Natural killer cell (primary cell): ENCODE measurements at regions not wholly inside any gene's neighbourhood (a gene's known extent, or its start where the extent isn't known, plus 50 kb on each side); places are given as distances from the start of the nearest gene placed in this dataset.

Experiments
- ATAC-seq, 3 donors: fragments of 150-1000 bp in 2 of 3; fragments of 200-7000 bp in 1 of 3; cut with Tn5 transposase; 1 replicate in 1 of 3; 2 replicates in 2 of 3; pipeline ENCODE4 v1.10.0; 2021; ENCODE audit warnings: mild to moderate bottlenecking in 2 of 3, moderate library complexity in 2 of 3
- DNase-seq, 2 donors: peaks; one replicate each; pipeline versions ENCODE4 v3.0.0 to v3.0.0-alpha.2; 2013 to 2021; ENCODE audit warnings: mixed read lengths in 1 of 2
- H3K27ac ChIP-seq: one replicate; pipeline ENCODE4 v1.5.1; 2013; ENCODE audit warnings: mild to moderate bottlenecking, low read length
- H3K27me3 ChIP-seq: one replicate; pipeline ENCODE4 v1.6.1; 2013; ENCODE audit warnings: low read length; ENCODE audit not compliant: control insufficient read depth, insufficient read depth
- H3K36me3 ChIP-seq: one replicate; pipeline ENCODE4 v1.6.1; 2013; ENCODE audit warnings: low read length; ENCODE audit not compliant: control insufficient read depth, insufficient read depth
- H3K4me1 ChIP-seq: one replicate; pipeline ENCODE4 v1.6.1; 2013; ENCODE audit warnings: low read length; ENCODE audit not compliant: control insufficient read depth, insufficient read depth
- H3K4me3 ChIP-seq: one replicate; pipeline ENCODE4 v1.5.1; 2013; ENCODE audit warnings: low read length
- H3K9me3 ChIP-seq: one replicate; pipeline ENCODE4 v1.6.1; 2013; ENCODE audit warnings: low read length; ENCODE audit not compliant: control insufficient read depth, insufficient read depth
- H3K27ac Mint-ChIP-seq, 2 donors: one replicate each; pipeline ENCODE4 v1.8.0; 2022; ENCODE audit warnings: mild to moderate bottlenecking in 2 of 2, mixed read lengths in 2 of 2, moderate library complexity in 1 of 2
- H3K27me3 Mint-ChIP-seq, 2 donors: one replicate each; pipeline ENCODE4 v1.8.0; 2022; ENCODE audit warnings: low read depth in 2 of 2, mixed read lengths in 2 of 2
- H3K36me3 Mint-ChIP-seq: one replicate; pipeline ENCODE4 v1.8.0; 2022; ENCODE audit warnings: mixed read lengths
- H3K4me1 Mint-ChIP-seq, 2 donors: one replicate each; pipeline ENCODE4 v1.8.0; 2022; ENCODE audit warnings: mixed read lengths in 2 of 2
- H3K4me3 Mint-ChIP-seq: one replicate; pipeline ENCODE4 v1.8.0; 2022; ENCODE audit warnings: mild to moderate bottlenecking, moderate library complexity, mixed read lengths
- H3K9me3 Mint-ChIP-seq, 2 donors: one replicate each; pipeline ENCODE4 v1.8.0; 2022; ENCODE audit warnings: mixed read lengths in 2 of 2
- CTCF ChIP-seq: fragments of 200-600 bp; IDR thresholded peaks from one replicate; pipeline ENCODE4 v1.8.0; 2022; ENCODE audit warnings: antibody characterized with exemption
- WGBS: methylation state at CpG from one replicate; pipeline ENCODE4 v1.1.7; 2013; ENCODE audit warnings: missing lambda C conversion rate; ENCODE audit not compliant: insufficient coverage; 5-methylcytosine and 5-hydroxymethylcytosine counted together
- intact Hi-C: fragments of 100-400 bp; cut with micrococcal nuclease; formaldehyde crosslinking; loops from one replicate; pipeline ENCODE4 v1.14.2; 2022

- no peak overlapping the region for H3K4me3 Mint-ChIP-seq
- H3K27ac Mint-ChIP-seq: no peak overlapping the region
- H3K36me3 Mint-ChIP-seq: no peaks in the 10 kb centered on the region
Measured at GRCh38 chr11:13105237-13105844, 96.2 kb downstream of the RASSF10 start.

GRCh38 chr11:13107544-13108044, 98.5 kb downstream of the RASSF10 start:
- WGBS: 72% methylated on average over 5 of the region's 5 CpGs
- TF ChIP-seq CTCF: no peak
- Histone ChIP-seq H3K27me3 (peaks cover 2% of the 10 kb centered on the region), H3K36me3 (no peaks in the 10 kb centered on the region), H3K4me3 (no peak overlapping the region), H3K9me3 (peaks cover 4% of the 10 kb centered on the region), H3K4me1 (no peaks in the 10 kb centered on the region), H3K27ac (no peak overlapping the region)
- Mint-ChIP-seq H3K4me3 (no peak overlapping the region), H3K9me3 (no peaks in the 10 kb centered on the region), H3K4me1 (no peaks in the 10 kb centered on the region), H3K27me3 (peaks cover 35 to 46% of the 10 kb centered on the region in 2 donors), H3K36me3 (no peaks in the 10 kb centered on the region), H3K27ac (no peak overlapping the region)
- no peak for ATAC-seq
- intact Hi-C loops: no loop called here
- DNase-seq: no peak

More at GRCh38 chr11:13105237-13105844, 96.2 kb downstream of the RASSF10 start:
- ATAC-seq (no peak), DNase-seq (no peak)
- TF ChIP-seq CTCF: no peak
- Mint-ChIP-seq H3K4me1 (no peaks in the 10 kb centered on the region), H3K27me3 (peaks cover 40 to 52% of the 10 kb centered on the region in 2 donors), H3K9me3 (no peaks in the 10 kb centered on the region)
- peaks cover 4% of the 10 kb centered on the region for H3K9me3 ChIP-seq
- intact Hi-C loops: no loop called here
- no peaks in the 10 kb centered on the region for H3K36me3 ChIP-seq
- WGBS: 12% methylated on average over 4 of the region's 4 CpGs
- H3K27me3 ChIP-seq: peaks cover 2% of the 10 kb centered on the region
- H3K4me1 ChIP-seq: no peaks in the 10 kb centered on the region
- H3K27ac ChIP-seq: no peak overlapping the region
- H3K4me3 ChIP-seq: no peak overlapping the region

- Histone ChIP-seq H3K4me3 (no peak overlapping the region), H3K27me3 (peaks cover 2% of the 10 kb centered on the region), H3K27ac (no peak overlapping the region), H3K36me3 (no peaks in the 10 kb centered on the region), H3K9me3 (peaks cover 4% of the 10 kb centered on the region), H3K4me1 (no peaks in the 10 kb centered on the region)
- ATAC-seq: no peak
- DNase-seq: no peak
- Mint-ChIP-seq H3K4me1 (no peaks in the 10 kb centered on the region), H3K9me3 (no peaks in the 10 kb centered on the region), H3K36me3 (no peaks in the 10 kb centered on the region), H3K27me3 (peaks cover 34 to 44% of the 10 kb centered on the region in 2 donors), H3K27ac (no peak overlapping the region), H3K4me3 (no peak overlapping the region)
- intact Hi-C loops: no loop called here
- TF ChIP-seq CTCF: no peak
- WGBS: 94% methylated on average over 2 of the region's 2 CpGs
Measured at GRCh38 chr11:13108416-13108815, 99.3 kb downstream of the RASSF10 start.

- H3K27ac Mint-ChIP-seq: no peak overlapping the region
- Histone ChIP-seq H3K4me1 (no peaks in the 10 kb centered on the region), H3K27ac (no peak overlapping the region), H3K27me3 (no peaks in the 10 kb centered on the region), H3K36me3 (no peaks in the 10 kb centered on the region), H3K9me3 (peaks cover 4% of the 10 kb centered on the region), H3K4me3 (no peak overlapping the region)
- no peaks in the 10 kb centered on the region for H3K4me1 Mint-ChIP-seq
- H3K36me3 Mint-ChIP-seq: no peaks in the 10 kb centered on the region
- no peak for TF ChIP-seq CTCF
- DNase-seq (no peak), ATAC-seq (no peak)
- H3K4me3 Mint-ChIP-seq: no peak overlapping the region
- H3K27me3 Mint-ChIP-seq: peaks cover 28 to 35% of the 10 kb centered on the region in 2 donors
- H3K9me3 Mint-ChIP-seq: no peaks in the 10 kb centered on the region
- 88% methylated on average over 1 of the region's 1 CpG for WGBS
- intact Hi-C loops: no loop called here
Measured at GRCh38 chr11:13109616-13110015, 100.5 kb downstream of the RASSF10 start.
